Type B pancreatic cell (in vitro differentiated cells): ENCODE measurements at regions not wholly inside any gene's neighbourhood (a gene's known extent, or its start where the extent isn't known, plus 50 kb on each side); places are given as distances from the start of the nearest gene placed in this dataset.
"Not testable (repeated sequence)": the region's sequence is repeated elsewhere in the genome, so short reads cannot be mapped to it uniquely, and the experiment has no call there.

Source experiments
- DNase-seq: peaks from one replicate; pipeline ENCODE4 v3.0.0; 2021; ENCODE audit warnings: mixed read lengths; ENCODE audit not compliant: unreplicated experiment; ENCODE audit errors: extremely low spot score
- H3K27ac Mint-ChIP-seq: 2 replicates; pipeline ENCODE4 v1.8.0; 2021; ENCODE audit warnings: mild to moderate bottlenecking, mixed read lengths
- H3K27me3 Mint-ChIP-seq: 2 replicates; pipeline ENCODE4 v1.8.0; 2021; ENCODE audit warnings: mixed read lengths
- H3K36me3 Mint-ChIP-seq: 2 replicates; pipeline ENCODE4 v1.8.0; 2021; ENCODE audit warnings: mixed read lengths
- H3K4me1 Mint-ChIP-seq: one replicate; pipeline ENCODE4 v1.8.0; 2021; ENCODE audit warnings: mixed read lengths; ENCODE audit not compliant: unreplicated experiment
- H3K4me3 Mint-ChIP-seq: 2 replicates; pipeline ENCODE4 v1.8.0; 2021; ENCODE audit warnings: mild to moderate bottlenecking, mixed read lengths
- H3K9me3 Mint-ChIP-seq: 2 replicates; pipeline ENCODE4 v1.8.0; 2021; ENCODE audit warnings: mixed read lengths
- TF ChIP-seq, protein P1 (sequence below): fragments of 200-600 bp; sonication (generic); conservative IDR thresholded peaks from 2 replicates; pipeline ENCODE4 v1.5.0; 2021; ENCODE audit warnings: antibody characterized with exemption, mild to moderate bottlenecking

GRCh38 chr5:120164986-120165385 is 299.1 kb upstream of the PRR16 start:
- no peaks in the 10 kb centered on the region for H3K27me3 Mint-ChIP-seq
- H3K27ac Mint-ChIP-seq, result no peak overlapping the region
- TF ChIP-seq, protein P1, sequence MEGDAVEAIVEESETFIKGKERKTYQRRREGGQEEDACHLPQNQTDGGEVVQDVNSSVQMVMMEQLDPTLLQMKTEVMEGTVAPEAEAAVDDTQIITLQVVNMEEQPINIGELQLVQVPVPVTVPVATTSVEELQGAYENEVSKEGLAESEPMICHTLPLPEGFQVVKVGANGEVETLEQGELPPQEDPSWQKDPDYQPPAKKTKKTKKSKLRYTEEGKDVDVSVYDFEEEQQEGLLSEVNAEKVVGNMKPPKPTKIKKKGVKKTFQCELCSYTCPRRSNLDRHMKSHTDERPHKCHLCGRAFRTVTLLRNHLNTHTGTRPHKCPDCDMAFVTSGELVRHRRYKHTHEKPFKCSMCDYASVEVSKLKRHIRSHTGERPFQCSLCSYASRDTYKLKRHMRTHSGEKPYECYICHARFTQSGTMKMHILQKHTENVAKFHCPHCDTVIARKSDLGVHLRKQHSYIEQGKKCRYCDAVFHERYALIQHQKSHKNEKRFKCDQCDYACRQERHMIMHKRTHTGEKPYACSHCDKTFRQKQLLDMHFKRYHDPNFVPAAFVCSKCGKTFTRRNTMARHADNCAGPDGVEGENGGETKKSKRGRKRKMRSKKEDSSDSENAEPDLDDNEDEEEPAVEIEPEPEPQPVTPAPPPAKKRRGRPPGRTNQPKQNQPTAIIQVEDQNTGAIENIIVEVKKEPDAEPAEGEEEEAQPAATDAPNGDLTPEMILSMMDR, result no peak
- no peak overlapping the region for H3K4me3 Mint-ChIP-seq
- H3K36me3 Mint-ChIP-seq, result no peaks in the 10 kb centered on the region
- H3K4me1 Mint-ChIP-seq, result peaks cover 4% of the 10 kb centered on the region
- H3K9me3 Mint-ChIP-seq, result no peaks in the 10 kb centered on the region
- DNase-seq, result no peak

DNA sequence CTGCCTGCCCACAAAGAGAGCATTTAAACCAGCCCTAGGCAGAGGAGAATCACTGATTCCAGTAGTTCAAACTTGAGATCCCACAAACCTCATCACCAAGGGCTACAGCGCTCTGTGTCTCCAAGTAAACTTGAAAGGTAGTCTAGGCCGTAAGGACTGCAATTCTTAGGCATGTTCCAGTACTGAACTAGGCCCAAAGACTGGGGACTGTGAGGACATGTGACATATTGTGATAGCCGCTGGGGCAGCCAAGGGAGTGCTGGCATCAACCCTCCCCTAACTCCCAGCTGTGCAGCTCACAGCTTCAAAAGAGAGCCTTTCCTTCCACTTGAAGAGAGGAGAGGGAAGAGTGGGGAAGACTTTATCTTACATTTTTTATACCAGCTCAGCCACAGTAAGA is 291.0 kb upstream of the PRR16 start:
- H3K9me3 Mint-ChIP-seq, result no peaks in the 10 kb centered on the region
- H3K4me3 Mint-ChIP-seq, result no peak overlapping the region
- H3K27me3 Mint-ChIP-seq, result no peaks in the 10 kb centered on the region
- H3K27ac Mint-ChIP-seq, result no peak overlapping the region
- no peak for DNase-seq
- no peaks in the 10 kb centered on the region for H3K36me3 Mint-ChIP-seq
- TF ChIP-seq, protein P1, result no peak
- H3K4me1 Mint-ChIP-seq, result no peaks in the 10 kb centered on the region

GRCh38 chr5:120174089-120174488 is 290.0 kb upstream of the PRR16 start:
- TF ChIP-seq, protein P1, result no peak
- Mint-ChIP-seq H3K9me3 (no peaks in the 10 kb centered on the region), H3K36me3 (no peaks in the 10 kb centered on the region), H3K4me3 (no peak overlapping the region), H3K27ac (no peak overlapping the region), H3K27me3 (no peaks in the 10 kb centered on the region), H3K4me1 (no peaks in the 10 kb centered on the region)
- no peak for DNase-seq

DNA sequence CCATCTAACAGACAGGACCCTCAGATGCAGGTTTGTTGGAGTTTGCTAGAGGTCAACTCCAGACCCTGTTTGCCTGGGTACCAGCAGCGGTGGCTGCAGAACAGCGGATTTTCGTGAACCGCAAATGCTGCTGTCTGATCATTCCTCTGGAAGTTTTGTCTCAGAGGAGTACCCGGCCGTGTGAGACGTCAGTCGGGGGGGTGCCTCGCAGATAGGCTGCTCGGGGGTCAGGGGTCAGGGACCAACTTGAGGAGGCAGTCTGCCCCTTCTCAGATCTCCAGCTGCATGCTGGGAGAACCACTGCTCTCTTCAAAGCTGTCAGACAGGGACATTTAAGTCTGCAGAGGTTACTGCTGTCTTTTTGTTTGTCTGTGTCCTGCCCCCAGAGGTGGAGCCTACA is 282.9 kb upstream of the PRR16 start:
- H3K9me3 Mint-ChIP-seq, H3K36me3 Mint-ChIP-seq, H3K4me3 Mint-ChIP-seq, H3K27ac Mint-ChIP-seq, H3K27me3 Mint-ChIP-seq, H3K4me1 Mint-ChIP-seq, DNase-seq: not testable (repeated sequence)

GRCh38 chr5:120194650-120195049 is 269.4 kb upstream of the PRR16 start:
- not testable (repeated sequence) for H3K27ac Mint-ChIP-seq, H3K9me3 Mint-ChIP-seq, H3K4me1 Mint-ChIP-seq, H3K27me3 Mint-ChIP-seq, H3K36me3 Mint-ChIP-seq, H3K4me3 Mint-ChIP-seq, DNase-seq

GRCh38 chr5:120199559-120199958 is 264.5 kb upstream of the PRR16 start:
- Mint-ChIP-seq H3K27me3 (peaks cover 5% of the 10 kb centered on the region), H3K9me3 (peaks cover 8% of the 10 kb centered on the region), H3K27ac (no peak overlapping the region), H3K4me1 (peaks cover 4% of the 10 kb centered on the region), H3K36me3 (no peaks in the 10 kb centered on the region), H3K4me3 (no peak overlapping the region)
- TF ChIP-seq, protein P1, result no peak
- DNase-seq, result no peak

DNA sequence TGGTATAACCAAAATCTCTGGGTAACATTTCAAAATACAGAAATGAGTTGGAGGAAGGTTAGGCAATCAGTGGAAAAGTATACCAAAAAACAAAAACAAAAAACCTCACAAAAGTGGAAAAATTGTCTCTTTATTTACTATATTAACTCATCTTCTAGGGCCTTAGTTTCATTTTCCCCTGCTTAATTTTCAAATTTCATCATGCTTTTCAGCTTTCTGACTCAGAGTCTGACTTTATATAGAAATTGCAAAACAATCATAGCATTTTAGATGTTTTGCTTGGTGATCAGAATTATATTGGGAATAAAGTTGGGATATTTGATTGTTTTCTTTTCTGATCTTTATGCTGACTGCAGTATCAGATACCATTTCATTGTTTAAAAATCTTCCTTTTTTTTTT is 257.0 kb upstream of the PRR16 start:
- Mint-ChIP-seq H3K4me3 (no peak overlapping the region), H3K27me3 (no peaks in the 10 kb centered on the region), H3K36me3 (no peaks in the 10 kb centered on the region), H3K9me3 (peaks cover 4% of the 10 kb centered on the region), H3K27ac (no peak overlapping the region), H3K4me1 (no peaks in the 10 kb centered on the region)
- no peak for DNase-seq
- TF ChIP-seq, protein P1, result no peak
